NCI-H1417 (cell line): ENCODE measurements at regions not wholly inside any gene's neighbourhood (a gene's known extent, or its start where the extent isn't known, plus 50 kb on each side); places are given as distances from the start of the nearest gene placed in this dataset.
A peak's percentile ranks its signal among the peaks of the same experiment; 100 is the strongest.

Experiments used
- DNase-seq, 3 experiments: peaks; one replicate each; lab custom pipeline; 2025; lab: John Stamatoyannopoulos, UW

DNA sequence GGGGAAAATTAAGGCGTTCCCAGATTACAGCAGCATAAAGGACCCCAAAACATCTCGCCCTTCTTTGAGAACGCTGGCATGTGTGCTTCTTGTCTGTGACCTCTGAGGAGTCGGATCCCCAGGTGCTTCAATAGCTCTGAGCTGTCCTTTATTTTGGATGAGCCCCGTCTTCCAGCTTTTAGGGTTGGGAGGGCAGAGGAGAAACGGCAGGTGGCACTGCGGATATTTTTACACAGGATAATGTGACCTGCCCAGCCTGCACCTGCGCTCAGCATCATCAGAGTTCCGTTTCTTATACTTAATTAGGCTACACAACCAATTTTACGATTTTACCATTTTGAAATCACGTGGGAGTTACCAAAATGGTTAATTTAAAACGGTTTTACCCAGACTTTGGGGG lies 147.7 kb upstream of the RPS6KA2 start:
- DNase-seq = peak in 2 of 3 experiments; percentile 37 to 67

GRCh38 chr6:166774292-166774691 lies 147.2 kb upstream of the RPS6KA2 start:
- DNase-seq = no peak

DNA sequence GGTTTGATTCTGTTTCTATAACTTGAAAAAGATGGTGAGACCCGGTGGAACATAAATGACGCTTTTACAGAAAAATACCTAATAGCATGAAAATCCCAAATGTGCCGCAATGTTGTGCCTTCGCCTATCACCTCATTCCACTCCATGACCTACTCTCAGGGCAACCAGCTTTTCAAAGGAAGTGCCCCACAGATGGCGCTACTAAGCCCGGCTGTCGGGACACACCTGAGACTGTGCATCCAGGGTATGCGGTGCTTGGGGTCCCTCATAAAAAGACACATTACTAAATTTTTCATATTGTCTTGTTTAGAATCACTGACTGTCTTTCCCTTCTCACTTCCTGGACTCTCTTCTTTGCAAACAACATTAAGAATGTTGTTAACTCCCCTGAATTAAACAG lies 145.5 kb upstream of the RPS6KA2 start:
- DNase-seq = no peak

GRCh38 chr6:166771701-166772100 lies 144.7 kb upstream of the RPS6KA2 start:
- DNase-seq = no peak

- DNase-seq = no peak
Measured at GRCh38 chr6:166770216-166771116, 143.4 kb upstream of the RPS6KA2 start.

GRCh38 chr6:166769648-166770047 lies 142.6 kb upstream of the RPS6KA2 start:
- DNase-seq = no peak

DNA sequence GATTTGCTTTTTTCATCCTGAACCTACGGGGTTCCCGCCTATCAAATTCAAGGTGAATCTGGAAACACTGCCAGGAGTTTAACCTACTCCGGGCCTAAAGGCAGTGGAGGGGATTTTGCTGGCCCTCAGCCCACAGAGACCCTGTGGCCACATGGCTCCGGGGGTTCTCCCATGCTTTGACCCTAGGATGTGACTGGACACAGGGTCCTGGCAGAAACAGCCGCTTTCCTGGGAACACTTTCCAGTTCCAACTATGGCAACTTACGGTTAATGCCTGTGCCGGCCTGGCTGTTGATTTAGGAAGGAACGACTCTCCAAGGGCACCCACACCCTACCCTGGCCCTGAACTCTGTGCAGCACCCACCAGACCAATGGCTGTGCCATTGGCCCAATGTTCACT lies 141.7 kb upstream of the RPS6KA2 start:
- no peak for DNase-seq

DNA sequence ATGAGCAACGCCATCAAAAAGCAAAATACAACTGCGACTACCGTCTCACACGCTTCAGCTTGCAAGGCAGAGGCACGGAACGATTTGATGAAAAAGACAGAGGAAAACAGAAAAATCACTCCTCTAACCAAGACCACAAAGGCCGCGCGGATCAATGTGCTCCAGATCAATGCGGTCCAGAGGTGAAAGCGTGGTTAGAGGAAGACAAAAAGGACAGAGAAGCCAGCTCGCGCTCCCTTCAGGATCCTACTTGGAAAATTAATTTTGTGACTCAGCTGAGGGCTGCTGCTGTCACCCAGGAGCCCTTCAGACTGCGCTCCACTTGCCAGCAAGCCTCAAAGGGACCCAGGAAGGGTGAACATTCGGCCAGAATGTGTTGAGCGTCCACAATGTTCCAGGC lies 140.2 kb upstream of the RPS6KA2 start:
- no peak for DNase-seq

DNA sequence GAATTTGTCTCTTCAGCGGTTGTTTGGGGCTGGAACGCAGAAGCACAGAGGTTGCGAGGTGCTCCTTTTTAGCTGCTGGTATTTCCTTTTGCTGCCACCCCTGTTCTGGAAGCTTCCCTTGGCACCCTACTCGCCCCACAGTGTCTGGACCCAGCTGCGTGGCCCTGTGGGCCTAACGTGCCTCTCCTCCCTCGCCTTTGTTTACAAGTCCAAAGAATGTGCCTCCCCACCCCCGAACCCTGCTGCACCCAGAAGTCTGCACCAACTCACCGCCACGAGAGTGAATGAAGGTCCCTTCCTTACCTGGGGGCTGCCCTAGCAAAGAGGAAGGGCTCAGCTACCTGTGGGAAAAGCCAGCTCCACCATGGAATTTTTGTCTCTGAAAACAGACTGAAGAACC lies 139.7 kb upstream of the RPS6KA2 start:
- no peak for DNase-seq

GRCh38 chr6:166765234-166765541 lies 138.1 kb upstream of the RPS6KA2 start:
- DNase-seq = no peak

DNA sequence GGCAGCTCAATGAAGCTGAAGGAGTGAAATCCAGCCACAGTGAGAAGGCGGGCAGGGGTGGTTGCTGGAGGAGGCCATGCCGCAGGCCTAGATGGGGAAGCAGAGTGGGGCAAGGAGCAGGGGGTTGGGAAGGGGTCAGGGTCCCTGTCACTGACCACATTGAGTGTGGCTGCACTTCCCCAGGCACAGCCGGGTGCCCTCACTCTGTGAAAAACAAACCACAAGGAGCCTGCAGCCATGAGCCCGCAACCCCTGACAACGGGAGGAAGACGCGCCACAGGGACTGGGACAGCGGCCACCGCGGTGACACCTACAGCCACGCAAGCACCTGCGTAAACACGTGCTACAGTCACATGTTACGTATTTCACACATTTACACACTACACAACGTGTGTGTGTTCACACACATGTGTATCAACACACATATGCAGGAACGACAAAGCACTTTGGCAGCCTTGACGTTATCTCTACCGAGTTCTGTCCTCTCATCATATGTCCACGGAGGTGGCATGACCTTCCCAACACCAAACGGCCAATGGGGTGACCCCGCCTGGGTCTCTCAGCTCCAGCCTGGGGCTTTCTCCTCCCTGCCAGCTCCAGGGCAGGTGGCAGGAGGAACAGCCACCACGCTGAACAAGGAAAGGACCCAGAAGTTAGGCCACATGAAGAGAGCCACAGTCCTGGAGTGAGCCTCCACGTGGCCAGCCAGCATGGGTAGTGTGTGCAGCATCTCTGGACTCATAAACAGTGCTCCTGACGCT lies 137.6 kb upstream of the RPS6KA2 start:
- no peak for DNase-seq

DNA sequence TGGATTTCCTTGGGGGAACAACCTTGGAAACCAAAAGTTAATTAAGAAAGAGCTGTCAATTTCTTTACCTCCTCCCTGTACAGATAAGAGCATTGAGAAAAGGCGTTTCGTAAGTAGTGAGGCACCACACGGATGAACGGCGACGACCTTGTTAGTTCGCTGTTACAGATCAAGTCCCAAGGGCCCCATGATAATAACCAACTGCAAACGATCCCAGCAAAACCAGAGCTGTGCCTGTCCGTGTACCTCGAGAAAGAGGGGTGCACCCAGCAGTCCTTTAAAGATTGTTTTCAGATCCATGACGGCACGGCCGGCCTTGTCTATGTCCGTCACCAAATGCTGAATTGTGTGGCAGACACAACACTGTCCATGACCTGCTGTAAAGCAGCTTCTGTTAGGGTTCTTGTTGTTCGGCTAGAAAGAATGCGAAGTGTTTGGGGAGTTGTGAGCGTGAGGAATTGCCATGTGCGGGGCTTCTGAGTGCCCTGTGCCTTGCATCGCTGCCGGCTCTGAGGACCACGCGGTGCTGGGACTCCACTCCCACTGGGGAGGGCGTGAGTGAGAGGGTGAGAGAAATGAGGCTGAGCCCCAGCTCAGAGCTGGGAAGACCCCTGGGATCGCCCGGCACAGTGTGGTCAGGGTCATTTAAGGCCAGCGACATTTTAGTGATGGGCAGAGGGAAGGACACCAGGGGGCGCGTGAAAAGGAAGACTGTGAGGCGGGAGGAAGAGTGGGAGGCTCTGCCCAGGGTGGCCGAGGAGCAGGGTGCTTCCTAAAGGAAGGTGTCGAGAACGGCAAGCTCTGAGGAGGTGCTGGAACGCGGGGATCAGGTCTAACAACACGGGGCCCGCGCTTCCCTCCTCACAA lies 136.8 kb upstream of the RPS6KA2 start:
- DNase-seq = no peak

GRCh38 chr6:166761801-166762200 lies 134.8 kb upstream of the RPS6KA2 start:
- no peak for DNase-seq

GRCh38 chr6:166760288-166760687 lies 133.2 kb upstream of the RPS6KA2 start:
- DNase-seq = no peak

- no peak for DNase-seq
Measured at GRCh38 chr6:166758136-166758704, 131.2 kb upstream of the RPS6KA2 start.

- DNase-seq = peak; percentile 30 to 60 (median 57)
Measured at GRCh38 chr6:166757232-166758135, 130.4 kb upstream of the RPS6KA2 start.

GRCh38 chr6:166754218-166755030 lies 127.4 kb upstream of the RPS6KA2 start:
- DNase-seq = no peak

GRCh38 chr6:166752928-166753721 lies 126.1 kb upstream of the RPS6KA2 start:
- no peak for DNase-seq

DNA sequence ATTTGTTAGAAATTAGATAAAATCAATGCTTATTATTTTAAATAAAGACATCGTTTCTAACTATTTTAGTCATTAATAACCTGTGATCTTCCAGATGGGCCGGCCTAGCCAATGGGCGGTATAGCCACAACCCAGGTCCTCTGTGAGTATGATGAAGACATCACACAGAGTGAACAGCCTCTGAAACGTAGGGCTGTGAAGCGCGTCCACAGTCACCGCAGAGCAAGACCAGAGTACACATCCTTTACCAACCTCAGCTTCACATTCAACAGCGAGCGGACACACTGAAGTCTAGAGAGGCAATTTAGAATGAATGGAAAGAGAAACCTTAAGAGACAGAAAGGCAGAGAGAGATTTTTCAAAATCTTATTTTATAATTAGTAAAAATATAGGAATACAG lies 125.0 kb upstream of the RPS6KA2 start:
- no peak for DNase-seq
